Epithelial cell of proximal tubule (primary cell): ENCODE measurements at regions not wholly inside any gene's neighbourhood (a gene's known extent, or its start where the extent isn't known, plus 50 kb on each side); places are given as distances from the start of the nearest gene placed in this dataset.

Experiments
- DNase-seq: peaks from one replicate; pipeline ENCODE4 v3.0.0-alpha.2; 2011; ENCODE audit warnings: low read depth
- H3K4me3 ChIP-seq: 2 replicates; pipeline ENCODE4 v1.5.1; 2011; ENCODE audit warnings: low read depth, mild to moderate bottlenecking, low read length
- CTCF ChIP-seq: conservative IDR thresholded peaks from 2 replicates; pipeline ENCODE4 v1.5.1; 2012; ENCODE audit warnings: low read depth, mild to moderate bottlenecking, low read length

- no peak for DNase-seq
- TF ChIP-seq CTCF: no peak
- no peak overlapping the region for H3K4me3 ChIP-seq
Measured at GRCh38 chr7:113562801-113563200, 356.0 kb downstream of the PPP1R3A start.

GRCh38 chr7:113562242-113562641 is 356.6 kb downstream of the PPP1R3A start:
- H3K4me3 ChIP-seq: no peak overlapping the region
- TF ChIP-seq CTCF: no peak
- DNase-seq: no peak

GRCh38 chr7:113561446-113561845 is 357.4 kb downstream of the PPP1R3A start:
- no peak overlapping the region for H3K4me3 ChIP-seq
- TF ChIP-seq CTCF: no peak
- DNase-seq: no peak

GRCh38 chr7:113550966-113551365 is 367.8 kb downstream of the PPP1R3A start:
- DNase-seq: no peak
- TF ChIP-seq CTCF: no peak
- H3K4me3 ChIP-seq: no peak overlapping the region

GRCh38 chr7:113548561-113548960 is 370.2 kb downstream of the PPP1R3A start:
- TF ChIP-seq CTCF: no peak
- DNase-seq: peak; percentile 27
- H3K4me3 ChIP-seq: no peak overlapping the region

GRCh38 chr7:113548137-113548536 is 370.7 kb downstream of the PPP1R3A start:
- H3K4me3 ChIP-seq: no peak overlapping the region
- no peak for TF ChIP-seq CTCF
- peak; percentile 50 for DNase-seq

- no peak for TF ChIP-seq CTCF
- DNase-seq: no peak
- H3K4me3 ChIP-seq: no peak overlapping the region
Measured at GRCh38 chr7:113521468-113521867, 397.3 kb downstream of the PPP1R3A start.
